GM23248 (cell line): ENCODE measurements at regions not wholly inside any gene's neighbourhood (a gene's known extent, or its start where the extent isn't known, plus 50 kb on each side); places are given as distances from the start of the nearest gene placed in this dataset.

Experiments
- EZH2 ChIP-seq: fragments of 200-600 bp; sonication (generic); IDR thresholded peaks from 2 replicates; pipeline ENCODE4 v1.6.1; 2018; ENCODE audit warnings: antibody characterized with exemption, mild to moderate bottlenecking; ENCODE audit not compliant: insufficient read depth, poor library complexity, severe bottlenecking
- EZH2phosphoT487 ChIP-seq: fragments of 200-600 bp; sonication (generic); IDR thresholded peaks from 2 replicates; pipeline ENCODE4 v1.6.1; 2018; ENCODE audit warnings: antibody characterized with exemption, moderate library complexity, mild to moderate bottlenecking, low read depth; ENCODE audit not compliant: insufficient read depth

DNA sequence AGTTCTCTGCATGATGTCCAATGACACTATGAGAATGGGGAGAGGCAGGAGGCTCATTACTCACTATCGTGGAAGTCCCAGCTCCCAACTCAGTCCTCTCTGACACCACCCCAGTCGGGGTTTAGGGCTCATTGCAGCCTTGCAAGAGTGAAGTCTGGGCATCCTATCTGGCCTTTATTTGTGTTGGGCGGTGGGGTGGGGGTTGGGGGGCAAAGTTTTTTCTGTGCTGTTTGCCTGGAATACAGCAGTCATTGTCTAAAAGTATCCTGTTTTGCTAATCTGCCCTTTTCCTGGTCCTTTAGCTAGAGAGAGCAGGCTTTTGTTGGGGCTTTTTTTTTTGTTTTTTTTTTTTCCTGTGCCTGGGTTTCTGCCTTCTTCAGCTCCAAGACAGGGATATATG, 174.2 kb downstream of the MYLK4 start:
- TF ChIP-seq EZH2 (no peak), EZH2phosphoT487 (no peak)
